Type B pancreatic cell (in vitro differentiated cells): ENCODE measurements at regions not wholly inside any gene's neighbourhood (a gene's known extent, or its start where the extent isn't known, plus 50 kb on each side); places are given as distances from the start of the nearest gene placed in this dataset.

ENCODE experiments used
- DNase-seq: peaks from one replicate; pipeline ENCODE4 v3.0.0; 2021; ENCODE audit warnings: mixed read lengths; ENCODE audit not compliant: unreplicated experiment; ENCODE audit errors: extremely low spot score
- H3K27ac Mint-ChIP-seq: 2 replicates; pipeline ENCODE4 v1.8.0; 2021; ENCODE audit warnings: mild to moderate bottlenecking, mixed read lengths
- H3K27me3 Mint-ChIP-seq: 2 replicates; pipeline ENCODE4 v1.8.0; 2021; ENCODE audit warnings: mixed read lengths
- H3K36me3 Mint-ChIP-seq: 2 replicates; pipeline ENCODE4 v1.8.0; 2021; ENCODE audit warnings: mixed read lengths
- H3K4me1 Mint-ChIP-seq: one replicate; pipeline ENCODE4 v1.8.0; 2021; ENCODE audit warnings: mixed read lengths; ENCODE audit not compliant: unreplicated experiment
- H3K4me3 Mint-ChIP-seq: 2 replicates; pipeline ENCODE4 v1.8.0; 2021; ENCODE audit warnings: mild to moderate bottlenecking, mixed read lengths
- H3K9me3 Mint-ChIP-seq: 2 replicates; pipeline ENCODE4 v1.8.0; 2021; ENCODE audit warnings: mixed read lengths
- TF ChIP-seq, protein P1 (sequence below): fragments of 200-600 bp; sonication (generic); conservative IDR thresholded peaks from 2 replicates; pipeline ENCODE4 v1.5.0; 2021; ENCODE audit warnings: antibody characterized with exemption, mild to moderate bottlenecking

DNA sequence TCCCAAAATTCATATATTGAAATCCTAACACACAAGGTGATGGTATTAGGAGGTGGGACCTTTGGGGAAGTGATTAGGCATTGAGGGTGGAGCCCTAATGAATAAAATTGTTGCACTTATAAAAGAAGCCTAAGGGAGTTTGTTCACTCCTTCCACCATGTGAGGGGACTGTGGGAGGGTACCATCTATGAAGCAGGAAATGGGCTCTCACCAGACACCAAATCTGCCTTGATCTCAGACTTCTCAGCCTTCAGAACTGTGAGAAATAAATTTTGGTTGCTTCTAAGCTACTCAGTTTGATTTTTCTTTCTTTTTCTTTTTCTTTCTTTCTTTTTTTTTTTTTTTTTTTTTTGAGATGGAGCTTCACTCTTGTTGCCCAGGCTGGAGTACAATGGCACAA is 116.2 kb upstream of the GPC3 start:
- Mint-ChIP-seq H3K4me3 (no peak overlapping the region), H3K27ac (no peak overlapping the region), H3K36me3 (no peaks in the 10 kb centered on the region), H3K4me1 (no peaks in the 10 kb centered on the region), H3K27me3 (no peaks in the 10 kb centered on the region), H3K9me3 (peaks cover 5% of the 10 kb centered on the region)
- TF ChIP-seq, protein P1, sequence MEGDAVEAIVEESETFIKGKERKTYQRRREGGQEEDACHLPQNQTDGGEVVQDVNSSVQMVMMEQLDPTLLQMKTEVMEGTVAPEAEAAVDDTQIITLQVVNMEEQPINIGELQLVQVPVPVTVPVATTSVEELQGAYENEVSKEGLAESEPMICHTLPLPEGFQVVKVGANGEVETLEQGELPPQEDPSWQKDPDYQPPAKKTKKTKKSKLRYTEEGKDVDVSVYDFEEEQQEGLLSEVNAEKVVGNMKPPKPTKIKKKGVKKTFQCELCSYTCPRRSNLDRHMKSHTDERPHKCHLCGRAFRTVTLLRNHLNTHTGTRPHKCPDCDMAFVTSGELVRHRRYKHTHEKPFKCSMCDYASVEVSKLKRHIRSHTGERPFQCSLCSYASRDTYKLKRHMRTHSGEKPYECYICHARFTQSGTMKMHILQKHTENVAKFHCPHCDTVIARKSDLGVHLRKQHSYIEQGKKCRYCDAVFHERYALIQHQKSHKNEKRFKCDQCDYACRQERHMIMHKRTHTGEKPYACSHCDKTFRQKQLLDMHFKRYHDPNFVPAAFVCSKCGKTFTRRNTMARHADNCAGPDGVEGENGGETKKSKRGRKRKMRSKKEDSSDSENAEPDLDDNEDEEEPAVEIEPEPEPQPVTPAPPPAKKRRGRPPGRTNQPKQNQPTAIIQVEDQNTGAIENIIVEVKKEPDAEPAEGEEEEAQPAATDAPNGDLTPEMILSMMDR = no peak
- DNase-seq = no peak

DNA sequence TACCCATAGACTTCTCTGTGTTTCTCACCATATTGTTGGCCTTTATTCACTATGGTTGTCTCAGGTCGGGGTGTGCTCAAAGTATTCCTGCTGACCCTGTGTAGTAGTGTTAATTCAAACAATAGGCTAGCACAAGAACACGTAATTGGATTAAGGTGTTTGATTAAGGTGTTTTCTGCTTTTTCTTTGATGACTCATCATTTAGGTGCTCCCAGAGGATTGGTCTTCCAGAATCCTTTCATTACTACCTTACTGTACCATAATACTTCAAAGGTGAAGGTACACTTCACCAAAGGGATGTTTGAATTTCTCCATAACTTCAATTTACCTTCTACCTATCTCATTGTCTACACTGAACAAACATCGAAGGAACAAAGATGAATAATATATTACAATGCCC is 121.7 kb upstream of the CCDC160 start:
- H3K27me3 Mint-ChIP-seq = peaks cover 7% of the 10 kb centered on the region
- no peak overlapping the region for H3K4me3 Mint-ChIP-seq
- peaks cover 6% of the 10 kb centered on the region for H3K9me3 Mint-ChIP-seq
- TF ChIP-seq, protein P1 = no peak
- no peaks in the 10 kb centered on the region for H3K4me1 Mint-ChIP-seq
- no peak overlapping the region for H3K27ac Mint-ChIP-seq
- H3K36me3 Mint-ChIP-seq = no peaks in the 10 kb centered on the region
- DNase-seq = no peak

DNA sequence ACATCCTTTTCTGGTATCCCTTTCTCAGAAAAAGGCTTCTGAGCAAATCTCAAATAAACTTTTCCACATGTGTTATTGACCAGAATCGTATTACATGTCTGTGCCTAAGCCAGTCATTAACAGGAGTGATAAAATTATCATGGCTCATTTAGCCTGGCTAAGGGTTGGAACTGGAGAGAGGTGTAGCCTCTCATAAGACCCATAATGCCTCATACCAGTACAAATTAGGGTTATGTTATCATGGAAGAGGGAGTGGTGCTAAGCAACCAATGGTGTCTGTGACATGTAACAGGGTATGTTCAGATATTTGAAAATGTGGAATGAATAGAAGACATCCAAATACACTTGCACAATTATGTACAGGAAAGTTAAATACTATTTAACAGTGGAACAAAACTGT is 99.6 kb upstream of the CCDC160 start:
- peaks cover 13% of the 10 kb centered on the region for H3K4me1 Mint-ChIP-seq
- no peaks in the 10 kb centered on the region for H3K36me3 Mint-ChIP-seq
- TF ChIP-seq, protein P1 = no peak
- DNase-seq = no peak
- peaks cover 11% of the 10 kb centered on the region for H3K27me3 Mint-ChIP-seq
- H3K4me3 Mint-ChIP-seq = no peak overlapping the region
- no peak overlapping the region for H3K27ac Mint-ChIP-seq
- no peaks in the 10 kb centered on the region for H3K9me3 Mint-ChIP-seq

DNA sequence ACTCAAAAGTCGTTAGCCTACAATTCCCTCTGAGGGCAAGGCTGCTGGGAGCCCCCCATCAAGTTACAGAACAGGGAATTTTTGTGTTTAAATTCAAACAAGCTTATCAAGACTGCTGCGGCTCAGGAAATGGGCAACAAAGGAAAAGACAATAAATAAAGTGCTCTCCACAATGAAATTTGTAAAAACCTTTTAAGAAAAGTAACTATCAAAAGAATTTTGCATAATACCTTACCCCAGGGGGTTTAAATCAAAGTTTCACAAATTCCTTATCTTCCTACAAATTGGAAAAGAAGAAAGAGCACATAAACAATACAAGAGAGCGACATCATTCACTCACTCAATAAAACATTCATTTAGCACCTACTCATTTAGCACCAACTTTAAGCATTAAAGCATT is 97.9 kb upstream of the CCDC160 start:
- no peak overlapping the region for H3K4me3 Mint-ChIP-seq

DNA sequence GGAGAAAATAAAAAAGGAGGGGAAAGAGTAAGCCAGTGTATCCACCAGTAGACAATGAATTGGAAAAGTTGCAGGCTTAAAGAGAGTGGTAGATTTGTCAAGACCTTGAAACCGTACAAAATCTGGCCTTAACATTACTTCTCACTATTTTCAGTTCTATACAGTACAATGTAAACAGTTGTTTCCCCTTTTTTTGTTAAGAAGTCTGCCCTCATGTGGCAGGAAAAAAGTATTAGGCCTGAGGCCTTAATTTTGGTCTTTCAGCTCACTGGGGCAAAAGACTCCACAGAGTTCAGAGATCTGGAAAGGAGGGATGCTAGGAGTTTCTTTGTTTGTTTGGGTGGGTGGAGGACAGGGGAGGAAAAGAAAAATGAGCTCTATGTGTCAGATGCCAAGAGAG is 92.8 kb upstream of the CCDC160 start:
- Mint-ChIP-seq H3K9me3 (no peaks in the 10 kb centered on the region), H3K4me1 (peaks cover 4% of the 10 kb centered on the region), H3K27ac (no peak overlapping the region), H3K4me3 (no peak overlapping the region), H3K27me3 (peaks cover 3% of the 10 kb centered on the region), H3K36me3 (no peaks in the 10 kb centered on the region)
- no peak for DNase-seq
- TF ChIP-seq, protein P1 = peak; percentile 72

More for the DNA sequence above, 97.9 kb upstream of the CCDC160 start:
- Mint-ChIP-seq H3K27me3 (peaks cover 11% of the 10 kb centered on the region), H3K9me3 (no peaks in the 10 kb centered on the region), H3K27ac (no peak overlapping the region), H3K4me1 (peaks cover 13% of the 10 kb centered on the region), H3K36me3 (no peaks in the 10 kb centered on the region)
- TF ChIP-seq, protein P1 = no peak
- no peak for DNase-seq

DNA sequence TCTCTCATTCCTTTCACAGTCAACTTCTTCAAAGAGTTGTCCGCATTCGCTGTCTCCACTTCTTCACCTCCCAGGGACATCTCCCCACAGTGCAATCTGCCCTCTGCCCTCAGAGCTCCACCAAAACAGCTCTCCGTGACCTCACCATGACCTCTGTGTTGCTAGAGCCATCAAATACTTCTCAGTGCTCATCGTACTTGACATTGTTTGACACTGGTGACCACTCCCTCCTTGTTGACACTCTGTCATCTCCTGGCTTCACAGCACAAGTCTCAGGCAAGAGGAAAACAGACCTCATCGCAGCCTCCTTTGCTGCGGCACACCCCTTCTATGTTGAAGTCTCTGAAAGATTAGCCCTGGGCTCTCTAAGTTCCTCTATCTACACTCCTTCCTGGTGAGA is 90.5 kb upstream of the CCDC160 start:
- no peak overlapping the region for H3K4me3 Mint-ChIP-seq
- no peaks in the 10 kb centered on the region for H3K9me3 Mint-ChIP-seq
- H3K36me3 Mint-ChIP-seq = no peaks in the 10 kb centered on the region
- H3K27ac Mint-ChIP-seq = no peak overlapping the region
- peaks cover 10% of the 10 kb centered on the region for H3K4me1 Mint-ChIP-seq
- DNase-seq = no peak
- H3K27me3 Mint-ChIP-seq = no peaks in the 10 kb centered on the region
- TF ChIP-seq, protein P1 = no peak
